B cell (primary cell): ENCODE measurements at regions not wholly inside any gene's neighbourhood (a gene's known extent, or its start where the extent isn't known, plus 50 kb on each side); places are given as distances from the start of the nearest gene placed in this dataset.

Experiments used
- ATAC-seq: fragments of 200-7000 bp; cut with Tn5 transposase; one replicate; pipeline ENCODE4 v1.10.0; 2021; ENCODE audit warnings: low read depth, mild to moderate bottlenecking, moderate number of reproducible peaks, moderate library complexity
- CTCF ChIA-PET: fragments of 350-600 bp; sonication (Branson Sonifier 250); formaldehyde crosslinking; loops from one replicate; lab custom pipeline; 2021; ENCODE audit warnings: antibody characterized with exemption, inconsistent platforms; lab: Charles Lee
- POLR2A ChIA-PET: fragments of 350-600 bp; sonication (Branson Sonifier 250); formaldehyde crosslinking; loops from one replicate; lab custom pipeline; 2021; ENCODE audit warnings: antibody characterized with exemption; lab: Charles Lee
- DNase-seq: peaks from one replicate; pipeline ENCODE4 v3.0.0; 2013
- H2AFZ ChIP-seq: 2 replicates; pipeline ENCODE4 v1.6.1; 2012; ENCODE audit warnings: mild to moderate bottlenecking, low read depth, low read length; ENCODE audit not compliant: insufficient read depth, poor library complexity, severe bottlenecking
- H3K27ac ChIP-seq, 2 donors: 1 replicate in 1 of 2; 2 replicates in 1 of 2; pipeline ENCODE4 v1.5.1; 2012 to 2013; ENCODE audit warnings: low read length in 2 of 2, mild to moderate bottlenecking in 2 of 2, moderate library complexity in 1 of 2
- H3K27me3 ChIP-seq, 4 experiments: fragments of 200-600 bp in 1 of 4; sonication (generic) in 1 of 4; replicated peaks in 1 of 4; 1 replicate in 2 of 4; 2 replicates in 2 of 4; pipeline versions ENCODE4 v1.6.1 to v1.7.0; 2013 to 2016; ENCODE audit warnings: low read length in 3 of 4, mild to moderate bottlenecking in 2 of 4, mixed read lengths in 1 of 4, moderate library complexity in 1 of 4; ENCODE audit not compliant: insufficient read depth in 4 of 4, control insufficient read depth in 3 of 4; ENCODE audit errors: control extremely low read depth in 1 of 4
- H3K36me3 ChIP-seq, 2 experiments: replicated peaks in 1 of 2; 1 replicate in 1 of 2; 2 replicates in 1 of 2; pipeline versions ENCODE4 v1.6.1 to v1.7.1; 2013; ENCODE audit warnings: low read length in 1 of 2; ENCODE audit not compliant: insufficient read depth in 2 of 2, control insufficient read depth in 1 of 2; ENCODE audit errors: control extremely low read depth in 1 of 2, extremely low read depth in 1 of 2
- H3K4me1 ChIP-seq, 2 donors: fragments of 200-600 bp in 1 of 2; sonication (generic) in 1 of 2; 1 replicate in 1 of 2; 2 replicates in 1 of 2; pipeline versions ENCODE4 v1.5.1 to v1.6.1; 2013 to 2017; ENCODE audit warnings: low read length in 2 of 2; ENCODE audit not compliant: control insufficient read depth in 2 of 2, insufficient read depth in 2 of 2
- H3K4me2 ChIP-seq: replicated peaks from 2 replicates; pipeline ENCODE3; 2012; ENCODE audit warnings: mild to moderate bottlenecking, low read depth, low read length; ENCODE audit not compliant: poor library complexity, severe bottlenecking
- H3K4me3 ChIP-seq, 5 experiments: fragments of 200-600 bp in 1 of 5; sonication (generic) in 1 of 5; 1 replicate in 3 of 5; 2 replicates in 2 of 5; pipeline versions ENCODE4 v1.5.1 to v1.7.0; 2011 to 2016; ENCODE audit warnings: low read length in 4 of 5, mild to moderate bottlenecking in 4 of 5, low read depth in 2 of 5, control low read depth in 1 of 5, moderate library complexity in 1 of 5; ENCODE audit not compliant: insufficient read depth in 1 of 5; ENCODE audit errors: control extremely low read depth in 1 of 5, extremely low read depth in 1 of 5
- H3K79me2 ChIP-seq: fragments of 200-600 bp; sonication (generic); one replicate; pipeline ENCODE4 v1.6.0; 2016; ENCODE audit warnings: low read length; ENCODE audit not compliant: control insufficient read depth, insufficient read depth
- H3K9ac ChIP-seq: fragments of 200-600 bp; sonication (generic); 2 replicates; pipeline ENCODE4 v1.6.1; 2017; ENCODE audit warnings: mild to moderate bottlenecking, low read length, moderate library complexity
- H3K9me3 ChIP-seq, 3 donors: one replicate each; pipeline versions ENCODE4 v1.6.1 to v1.7.1; 2013; ENCODE audit warnings: low read length in 2 of 3; ENCODE audit not compliant: control insufficient read depth in 2 of 3, insufficient read depth in 1 of 3; ENCODE audit errors: control extremely low read depth in 1 of 3
- H4K20me1 ChIP-seq: 2 replicates; pipeline ENCODE4 v1.6.0; 2012; ENCODE audit warnings: mild to moderate bottlenecking, low read length; ENCODE audit not compliant: insufficient read depth, control insufficient read depth, poor library complexity, severe bottlenecking
- H3K27ac Mint-ChIP-seq: one replicate; pipeline ENCODE4 v1.8.0; 2021; ENCODE audit warnings: mixed read lengths
- H3K27me3 Mint-ChIP-seq: one replicate; pipeline ENCODE4 v1.8.0; 2021; ENCODE audit warnings: mixed read lengths
- H3K4me1 Mint-ChIP-seq: one replicate; pipeline ENCODE4 v1.8.0; 2021; ENCODE audit warnings: mixed read lengths
- H3K4me3 Mint-ChIP-seq: one replicate; pipeline ENCODE4 v1.8.0; 2021; ENCODE audit warnings: mixed read lengths
- H3K9me3 Mint-ChIP-seq: one replicate; pipeline ENCODE4 v1.8.0; 2022; ENCODE audit warnings: mixed read lengths; ENCODE audit not compliant: insufficient read depth
- CTCF ChIP-seq: fragments of 200-600 bp; IDR thresholded peaks from one replicate; pipeline ENCODE4 v1.8.0; 2022; ENCODE audit warnings: antibody characterized with exemption, mild to moderate bottlenecking
- EZH2 ChIP-seq: IDR thresholded peaks from 2 replicates; pipeline ENCODE4 v1.6.1; 2012; ENCODE audit warnings: borderline replicate concordance, low read depth, mild to moderate bottlenecking, moderate library complexity, low read length; ENCODE audit not compliant: insufficient read depth, poor library complexity, severe bottlenecking
- WGBS: methylation state at CpG from one replicate; pipeline ENCODE4 v1.1.5; 2013; ENCODE audit warnings: missing lambda C conversion rate; ENCODE audit not compliant: insufficient coverage; 5-methylcytosine and 5-hydroxymethylcytosine counted together
- intact Hi-C: fragments of 100-400 bp; cut with micrococcal nuclease; formaldehyde crosslinking; loops from one replicate; pipeline ENCODE4 v1.10.0; 2022

- no peaks in the 10 kb centered on the region for H3K27me3 ChIP-seq
- no peaks in the 10 kb centered on the region for H3K36me3 ChIP-seq
- WGBS: no CpG with 5 or more reads among the region's 3 CpGs
These were observed 633.8 kb downstream of the PTPRC start for GRCh38 chr1:199272628-199273086.

GRCh38 chr1:199273837-199274379 is 635.1 kb downstream of the PTPRC start:
- Histone ChIP-seq H2AFZ (no peak overlapping the region), H3K4me2 (no peak overlapping the region)
- no peak for TF ChIP-seq CTCF
- no peak for TF ChIP-seq EZH2

More at GRCh38 chr1:199272628-199273086, 633.8 kb downstream of the PTPRC start:
- ATAC-seq: no peak
- Mint-ChIP-seq H3K27ac (no peak overlapping the region), H3K27me3 (no peaks in the 10 kb centered on the region), H3K4me3 (no peak overlapping the region), H3K4me1 (no peaks in the 10 kb centered on the region), H3K9me3 (peaks cover 2% of the 10 kb centered on the region)
- CTCF ChIA-PET: no interaction called here
- POLR2A ChIA-PET: no interaction called here
- no peak overlapping the region for H3K4me2 ChIP-seq
- no peaks in the 10 kb centered on the region for H4K20me1 ChIP-seq
- no peak overlapping the region for H3K27ac ChIP-seq
- no peak for TF ChIP-seq CTCF
- no peak for TF ChIP-seq EZH2
- intact Hi-C loops: no loop called here
- H2AFZ ChIP-seq: no peak overlapping the region
- no peak for DNase-seq
- no peaks in the 10 kb centered on the region for H3K4me1 ChIP-seq
- H3K79me2 ChIP-seq: no peaks in the 10 kb centered on the region
- H3K9ac ChIP-seq: no peak overlapping the region
- H3K4me3 ChIP-seq: no peak overlapping the region
- no peaks in the 10 kb centered on the region for H3K9me3 ChIP-seq

More at GRCh38 chr1:199273837-199274379, 635.1 kb downstream of the PTPRC start:
- Mint-ChIP-seq H3K4me3 (no peak overlapping the region), H3K4me1 (no peaks in the 10 kb centered on the region), H3K27ac (no peak overlapping the region), H3K27me3 (no peaks in the 10 kb centered on the region), H3K9me3 (peaks cover 2% of the 10 kb centered on the region)
- H3K4me3 ChIP-seq: no peak overlapping the region
- intact Hi-C loops: no loop called here
- no peaks in the 10 kb centered on the region for H3K9me3 ChIP-seq
- no peaks in the 10 kb centered on the region for H3K27me3 ChIP-seq
- ChIA-PET CTCF (no interaction called here), POLR2A (no interaction called here)
- 68% methylated on average over 2 of the region's 2 CpGs for WGBS
- no peaks in the 10 kb centered on the region for H3K79me2 ChIP-seq
- H3K9ac ChIP-seq: no peak overlapping the region
- H4K20me1 ChIP-seq: no peaks in the 10 kb centered on the region
- ATAC-seq (no peak), DNase-seq (no peak)
- no peak overlapping the region for H3K27ac ChIP-seq
- H3K36me3 ChIP-seq: no peaks in the 10 kb centered on the region
- no peaks in the 10 kb centered on the region for H3K4me1 ChIP-seq
